ENCODE measurements at regions not wholly inside any gene's neighbourhood (a gene's known extent, or its start where the extent isn't known, plus 50 kb on each side); places are given as distances from the start of the nearest gene placed in this dataset.
"Not testable (repeated sequence)": the region's sequence is repeated elsewhere in the genome, so short reads cannot be mapped to it uniquely, and the experiment has no call there.

DNA sequence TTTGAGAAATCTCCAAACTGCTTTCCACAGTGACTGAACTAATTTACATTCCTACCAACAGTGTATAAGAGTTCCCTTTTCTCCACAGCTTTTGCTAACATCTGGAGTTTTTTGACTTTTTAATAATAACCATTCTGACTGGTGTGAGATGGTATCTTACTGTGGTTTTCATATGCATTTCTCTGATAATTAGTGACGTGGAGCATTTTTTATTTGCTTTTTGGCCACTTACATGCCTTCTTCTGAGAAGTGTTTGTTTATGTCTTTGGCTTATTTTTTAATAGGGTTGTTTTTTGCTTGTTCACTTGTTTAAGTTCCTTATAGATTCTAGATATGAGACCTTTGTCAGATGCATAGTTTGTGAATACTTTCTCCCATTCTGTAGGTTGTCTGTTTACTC lies 108.5 kb upstream of the LIPC start:
- TF ChIP-seq, protein P1, sequence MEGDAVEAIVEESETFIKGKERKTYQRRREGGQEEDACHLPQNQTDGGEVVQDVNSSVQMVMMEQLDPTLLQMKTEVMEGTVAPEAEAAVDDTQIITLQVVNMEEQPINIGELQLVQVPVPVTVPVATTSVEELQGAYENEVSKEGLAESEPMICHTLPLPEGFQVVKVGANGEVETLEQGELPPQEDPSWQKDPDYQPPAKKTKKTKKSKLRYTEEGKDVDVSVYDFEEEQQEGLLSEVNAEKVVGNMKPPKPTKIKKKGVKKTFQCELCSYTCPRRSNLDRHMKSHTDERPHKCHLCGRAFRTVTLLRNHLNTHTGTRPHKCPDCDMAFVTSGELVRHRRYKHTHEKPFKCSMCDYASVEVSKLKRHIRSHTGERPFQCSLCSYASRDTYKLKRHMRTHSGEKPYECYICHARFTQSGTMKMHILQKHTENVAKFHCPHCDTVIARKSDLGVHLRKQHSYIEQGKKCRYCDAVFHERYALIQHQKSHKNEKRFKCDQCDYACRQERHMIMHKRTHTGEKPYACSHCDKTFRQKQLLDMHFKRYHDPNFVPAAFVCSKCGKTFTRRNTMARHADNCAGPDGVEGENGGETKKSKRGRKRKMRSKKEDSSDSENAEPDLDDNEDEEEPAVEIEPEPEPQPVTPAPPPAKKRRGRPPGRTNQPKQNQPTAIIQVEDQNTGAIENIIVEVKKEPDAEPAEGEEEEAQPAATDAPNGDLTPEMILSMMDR (IDR thresholded peaks at IDR 0.05) = not testable (repeated sequence)
- TF ChIP-seq POLR2A, POLR2AphosphoS5 (IDR thresholded peaks at IDR 0.05): not testable (repeated sequence)

All from breast epithelium (tissue), 3 donors.